NOMO-1 treated with DMSO at 0.1 percent for 48 hours (cell line): ENCODE measurements at regions not wholly inside any gene's neighbourhood (a gene's known extent, or its start where the extent isn't known, plus 50 kb on each side); places are given as distances from the start of the nearest gene placed in this dataset.
"Not testable (repeated sequence)": the region's sequence is repeated elsewhere in the genome, so short reads cannot be mapped to it uniquely, and the experiment has no call there.

ENCODE experiments used
- DNase-seq: peaks from one replicate; lab custom pipeline; 2025; ENCODE audit not compliant: unreplicated experiment; lab: John Stamatoyannopoulos, UW

DNA sequence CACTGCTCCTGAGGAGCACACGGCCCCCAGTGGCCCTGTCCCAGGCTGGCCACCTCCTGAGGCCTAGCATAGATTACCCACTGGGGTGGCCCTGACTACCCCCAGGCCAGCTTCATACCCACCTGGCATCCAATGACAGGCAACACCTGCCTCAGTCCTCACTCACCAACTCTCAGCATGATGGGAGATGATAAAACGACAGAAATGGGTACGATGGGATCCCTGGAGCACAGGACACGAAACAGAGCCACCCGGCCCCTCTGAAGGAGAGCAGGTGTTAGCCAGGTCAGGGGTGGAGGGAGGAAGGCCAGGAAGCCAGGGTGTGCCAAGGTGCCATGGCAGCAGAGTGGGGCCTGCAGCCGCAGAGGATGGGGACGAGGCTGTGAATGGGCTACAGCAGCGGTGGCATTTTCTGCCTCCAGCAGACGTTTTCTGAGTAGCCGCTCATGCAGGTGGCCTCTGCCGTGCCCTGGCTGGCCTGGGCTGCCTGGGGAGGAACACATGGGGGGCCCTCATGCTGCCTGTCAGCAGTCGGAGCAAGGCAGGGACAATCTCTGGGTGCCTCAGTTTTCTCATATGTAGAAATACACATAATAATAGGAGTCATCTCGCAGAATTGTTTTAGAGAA, 50.2 kb upstream of the FGF3 start:
- DNase-seq = no peak

DNA sequence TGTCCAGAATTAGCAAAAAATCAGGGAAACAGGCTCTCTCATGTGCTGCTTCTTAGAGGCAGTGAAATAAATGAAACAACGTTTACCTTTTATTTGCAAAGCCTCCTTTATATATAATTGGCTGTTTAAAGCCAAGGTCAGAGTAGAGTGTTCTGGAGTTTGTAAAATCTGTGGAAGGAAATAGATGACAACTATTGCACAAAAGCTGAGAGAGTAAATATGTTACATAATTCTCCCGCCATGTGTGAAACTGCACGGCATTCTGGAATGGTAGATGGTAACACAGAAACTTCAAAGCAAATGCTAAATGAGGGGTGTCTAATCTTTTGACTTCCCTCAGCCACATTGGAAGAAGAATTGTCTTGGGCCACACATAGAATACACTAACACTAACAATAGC, 51.5 kb upstream of the FGF3 start:
- peak; percentile 17 for DNase-seq

GRCh38 chr11:69873166-69874077, 54.2 kb upstream of the FGF3 start:
- no peak for DNase-seq

GRCh38 chr11:69874178-69874983, 55.2 kb upstream of the FGF3 start:
- no peak for DNase-seq

GRCh38 chr11:69874984-69875624, 55.9 kb upstream of the FGF3 start:
- no peak for DNase-seq

GRCh38 chr11:69876013-69876412, 56.8 kb upstream of the FGF3 start:
- DNase-seq = no peak

DNA sequence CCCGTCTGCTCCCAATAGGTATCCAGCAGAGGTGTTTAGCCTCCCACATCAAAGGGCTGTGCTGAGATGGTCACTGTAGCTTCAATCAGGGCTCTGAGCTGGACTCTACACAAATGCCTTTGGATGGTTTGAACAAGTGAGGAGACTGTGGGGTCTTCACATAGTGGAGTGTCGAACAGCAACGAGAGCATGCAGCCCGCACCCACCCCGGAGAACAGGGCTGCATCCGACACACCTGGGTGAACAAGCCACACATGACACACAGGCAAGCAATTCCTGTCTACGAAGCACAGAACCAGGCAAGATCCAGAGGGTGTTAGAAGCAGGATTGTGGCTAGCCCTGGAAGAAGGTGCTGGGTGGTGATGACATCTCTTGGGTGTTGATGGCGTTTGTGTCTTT, 58.0 kb upstream of the FGF3 start:
- DNase-seq = no peak

DNA sequence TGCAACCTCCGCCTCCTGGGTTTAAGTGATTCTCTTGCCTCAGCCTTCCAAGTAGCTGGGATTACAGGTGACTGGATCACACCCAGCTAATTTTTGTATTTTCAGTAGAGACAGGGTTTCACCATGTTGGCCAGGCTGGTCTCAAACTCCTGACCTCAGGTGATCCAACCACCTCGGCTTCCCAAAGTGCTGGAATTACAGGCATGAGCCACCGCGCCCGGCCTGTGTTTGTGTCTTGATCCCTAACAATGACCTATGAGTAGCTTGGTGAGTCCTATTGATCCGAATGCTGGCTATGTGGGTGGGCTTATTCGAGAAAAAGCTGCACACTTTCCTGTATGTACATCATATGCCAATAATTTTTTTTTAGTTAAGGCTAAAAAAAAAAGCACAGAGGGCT, 58.5 kb upstream of the FGF3 start:
- not testable (repeated sequence) for DNase-seq

- DNase-seq = no peak
Measured at GRCh38 chr11:69878144-69878883, 59.1 kb upstream of the FGF3 start.

GRCh38 chr11:69878927-69879728, 59.9 kb upstream of the FGF3 start:
- no peak for DNase-seq

GRCh38 chr11:69879729-69880005, 60.5 kb upstream of the FGF3 start:
- no peak for DNase-seq

- no peak for DNase-seq
Measured at GRCh38 chr11:69880041-69880825, 61.0 kb upstream of the FGF3 start.

DNA sequence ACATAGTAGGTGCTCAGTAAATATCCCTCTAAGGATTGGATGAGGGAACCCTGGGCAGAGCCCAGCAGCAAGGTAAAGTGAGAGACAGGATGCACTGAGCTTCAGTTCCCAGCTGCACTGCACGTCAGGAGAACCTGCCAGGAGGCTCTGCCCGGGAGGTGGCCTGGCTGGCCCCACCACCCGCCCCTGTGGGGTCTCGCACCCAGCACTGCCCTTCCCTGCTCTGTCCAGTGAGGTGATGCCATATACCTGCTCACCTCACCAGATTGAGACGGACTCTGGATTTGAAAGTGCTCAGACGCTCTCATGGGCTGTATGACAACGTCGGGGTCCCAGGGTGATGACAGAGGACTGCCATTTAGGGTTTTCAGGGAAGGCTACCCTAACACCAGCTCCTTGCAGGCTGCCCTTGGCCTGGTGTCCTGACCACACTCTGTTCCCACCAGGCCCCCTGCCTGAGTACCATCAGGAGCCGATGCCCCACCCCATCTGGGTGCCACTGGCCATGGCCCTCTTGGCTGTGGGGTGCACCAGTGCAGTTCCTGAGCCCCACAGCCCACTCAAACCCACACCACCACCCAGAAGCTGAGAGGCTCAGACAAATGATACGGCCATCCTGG, 61.7 kb upstream of the FGF3 start:
- DNase-seq = no peak

DNA sequence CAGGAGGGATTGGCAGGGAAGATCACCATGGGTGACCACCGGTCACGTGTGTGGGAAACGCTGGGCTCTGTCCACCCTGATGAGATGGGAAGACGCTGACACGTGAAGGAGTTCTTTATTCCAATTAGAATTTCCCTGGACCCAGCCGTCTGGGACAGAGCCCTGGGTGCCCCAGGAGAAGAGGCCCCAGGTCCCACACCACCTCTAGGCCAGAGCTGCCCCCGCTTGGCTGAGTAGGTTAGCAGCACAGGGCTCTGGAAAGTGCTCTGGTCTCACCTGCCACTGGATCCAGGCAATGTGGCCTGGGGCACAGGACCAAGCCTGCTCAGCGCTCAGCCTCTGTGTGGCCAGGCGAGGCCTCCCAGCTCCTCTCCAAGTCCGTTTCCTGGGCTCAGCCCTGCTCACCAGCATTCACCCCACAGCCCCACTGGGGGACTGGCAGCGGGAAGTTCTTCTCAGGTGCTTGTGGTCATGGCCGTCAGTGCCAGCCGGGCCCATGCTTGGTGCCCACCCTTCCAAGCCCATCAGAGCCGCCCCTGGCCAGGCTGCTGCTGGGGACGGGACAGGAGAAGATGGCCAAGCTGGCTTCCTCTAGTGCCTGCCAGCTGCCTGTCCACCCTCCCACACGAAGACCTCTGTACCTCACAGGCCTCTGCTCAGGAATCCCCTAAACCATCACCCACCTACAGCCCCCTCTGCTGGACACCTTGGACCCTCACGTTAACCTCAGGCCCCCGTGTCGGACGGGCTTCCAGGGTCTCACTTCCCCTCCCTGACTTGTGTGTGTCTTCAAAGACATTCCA, 62.5 kb upstream of the FGF3 start:
- DNase-seq = no peak

DNA sequence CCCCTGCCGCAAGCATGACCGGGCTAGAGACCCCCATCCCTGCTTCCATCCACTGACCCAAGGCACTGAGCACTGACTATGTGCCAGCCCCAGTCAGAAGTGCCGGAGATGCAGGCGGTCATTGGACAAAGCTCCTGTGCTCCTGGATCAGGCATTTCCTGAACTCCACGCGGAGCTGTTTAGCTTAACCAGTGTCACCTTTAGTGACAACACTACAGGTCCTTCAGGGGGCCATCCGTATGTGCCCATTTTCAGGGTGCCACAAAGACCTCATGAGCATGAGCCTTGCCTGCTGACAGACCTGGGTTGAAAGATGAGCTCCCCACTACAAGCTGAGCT, 63.0 kb upstream of the FGF3 start:
- no peak for DNase-seq

DNA sequence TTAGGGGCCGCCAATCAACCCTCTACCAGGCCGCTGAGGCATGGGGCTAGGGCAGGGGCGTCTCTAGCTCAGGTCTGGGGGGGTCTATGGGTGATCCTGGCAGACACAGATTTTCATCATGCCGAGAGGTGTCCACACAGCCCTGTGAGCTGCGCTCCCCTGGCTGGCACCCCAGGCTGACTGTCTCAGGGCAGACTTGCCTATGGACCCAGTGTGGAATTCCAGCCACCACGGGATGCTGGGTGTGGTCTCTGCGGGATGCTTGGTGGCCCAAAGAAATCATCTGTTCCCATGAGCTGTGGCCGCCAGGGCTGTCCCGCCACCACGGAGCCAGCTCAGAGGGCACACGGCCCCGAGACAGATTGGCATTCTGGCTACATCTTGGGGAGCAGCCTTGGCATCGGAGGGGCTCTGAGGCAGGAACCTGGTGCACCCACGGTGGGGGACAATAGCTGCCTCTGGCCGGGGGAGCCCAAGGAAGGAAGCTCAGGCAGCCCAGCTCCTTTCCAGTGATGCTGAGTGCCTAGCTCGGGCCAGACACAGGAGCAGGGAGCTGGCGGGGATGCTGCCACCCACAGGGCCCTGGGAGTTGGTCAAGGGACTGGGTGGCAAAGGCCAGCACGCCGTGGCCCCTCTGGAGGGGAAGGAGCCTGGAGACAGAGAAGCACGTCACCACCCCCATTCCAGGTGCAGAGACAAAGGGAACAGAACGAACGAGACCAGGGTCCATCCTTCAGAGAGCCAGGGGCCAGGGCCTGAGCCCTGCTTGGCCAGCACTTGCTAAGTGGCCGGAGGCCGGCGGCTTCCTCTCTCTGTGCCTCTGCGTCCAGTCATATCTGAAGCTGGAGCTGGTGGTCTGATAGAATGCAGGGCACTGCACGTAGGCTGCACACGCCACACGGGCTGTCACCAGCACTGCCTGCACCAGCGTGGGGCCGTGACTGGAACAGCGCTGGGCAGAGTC, 64.4 kb upstream of the FGF3 start:
- no peak for DNase-seq

DNA sequence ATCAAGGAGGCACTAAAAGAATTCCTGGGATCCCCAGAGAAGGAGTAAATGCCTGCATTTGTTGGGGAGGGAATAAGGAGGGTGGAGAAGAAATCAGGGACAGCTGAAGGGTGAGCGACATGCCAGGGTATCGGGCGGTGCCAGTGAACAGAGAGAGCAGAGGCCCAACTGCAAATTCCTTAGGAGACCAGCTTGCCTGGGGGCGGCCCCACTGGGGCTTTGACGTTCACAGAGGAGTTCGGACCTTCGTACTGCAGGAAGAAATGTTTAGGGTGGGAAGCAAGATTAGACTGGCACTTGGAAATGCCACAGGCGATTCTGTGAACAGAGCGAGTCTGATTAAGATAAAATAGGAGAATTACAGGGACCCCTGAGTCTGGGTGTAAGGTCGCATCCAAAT, 65.1 kb upstream of the FGF3 start:
- DNase-seq = no peak
